ENCODE measurements at regions not wholly inside any gene's neighbourhood (a gene's known extent, or its start where the extent isn't known, plus 50 kb on each side); places are given as distances from the start of the nearest gene placed in this dataset.

DNA sequence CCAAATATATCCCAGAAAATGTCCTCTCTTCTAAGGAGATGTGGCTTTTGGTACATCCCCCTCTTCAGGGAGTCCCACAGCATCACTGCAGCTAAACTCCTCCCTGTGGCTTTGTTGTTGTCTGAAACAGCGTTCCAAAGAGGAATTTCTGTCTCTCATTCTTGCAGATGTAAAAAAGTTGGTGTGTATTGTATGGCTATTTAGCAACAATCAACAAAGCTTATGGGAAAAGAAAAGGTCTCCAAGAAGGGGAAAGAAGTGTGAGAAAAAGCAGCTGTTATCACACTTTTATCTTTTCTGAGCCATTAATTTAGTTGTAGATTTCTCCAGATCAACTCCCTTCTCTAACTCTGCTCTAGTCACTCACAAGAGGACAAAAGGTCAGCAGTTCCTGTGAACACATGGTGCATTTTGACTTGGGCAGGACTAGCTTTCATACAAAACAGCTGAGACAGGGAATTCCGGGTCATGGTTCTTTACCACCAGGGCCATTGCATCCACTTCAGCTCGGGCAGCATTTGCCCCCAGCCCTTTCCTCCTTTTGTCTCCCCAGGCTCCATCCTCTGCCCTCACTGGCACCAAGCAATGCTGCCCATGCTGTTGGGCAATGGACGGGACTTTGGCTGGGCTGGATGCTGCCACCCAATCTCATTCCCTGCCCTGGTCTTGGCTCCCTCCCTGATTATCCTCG lies 184.7 kb downstream of the TMX1 start:
- in situ Hi-C loops (cut with MboI; ENCODE audit: low sequenced_read_pairs, unreplicated experiment), result no loop called here
- DNase-seq (ENCODE audit: low spot score), result no peak
- TF ChIP-seq, protein P1, sequence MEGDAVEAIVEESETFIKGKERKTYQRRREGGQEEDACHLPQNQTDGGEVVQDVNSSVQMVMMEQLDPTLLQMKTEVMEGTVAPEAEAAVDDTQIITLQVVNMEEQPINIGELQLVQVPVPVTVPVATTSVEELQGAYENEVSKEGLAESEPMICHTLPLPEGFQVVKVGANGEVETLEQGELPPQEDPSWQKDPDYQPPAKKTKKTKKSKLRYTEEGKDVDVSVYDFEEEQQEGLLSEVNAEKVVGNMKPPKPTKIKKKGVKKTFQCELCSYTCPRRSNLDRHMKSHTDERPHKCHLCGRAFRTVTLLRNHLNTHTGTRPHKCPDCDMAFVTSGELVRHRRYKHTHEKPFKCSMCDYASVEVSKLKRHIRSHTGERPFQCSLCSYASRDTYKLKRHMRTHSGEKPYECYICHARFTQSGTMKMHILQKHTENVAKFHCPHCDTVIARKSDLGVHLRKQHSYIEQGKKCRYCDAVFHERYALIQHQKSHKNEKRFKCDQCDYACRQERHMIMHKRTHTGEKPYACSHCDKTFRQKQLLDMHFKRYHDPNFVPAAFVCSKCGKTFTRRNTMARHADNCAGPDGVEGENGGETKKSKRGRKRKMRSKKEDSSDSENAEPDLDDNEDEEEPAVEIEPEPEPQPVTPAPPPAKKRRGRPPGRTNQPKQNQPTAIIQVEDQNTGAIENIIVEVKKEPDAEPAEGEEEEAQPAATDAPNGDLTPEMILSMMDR (IDR thresholded peaks at IDR 0.05; ENCODE audit: borderline replicate concordance, control extremely low read depth, extremely low read depth, insufficient read depth, missing control alignments), result no peak

DNA sequence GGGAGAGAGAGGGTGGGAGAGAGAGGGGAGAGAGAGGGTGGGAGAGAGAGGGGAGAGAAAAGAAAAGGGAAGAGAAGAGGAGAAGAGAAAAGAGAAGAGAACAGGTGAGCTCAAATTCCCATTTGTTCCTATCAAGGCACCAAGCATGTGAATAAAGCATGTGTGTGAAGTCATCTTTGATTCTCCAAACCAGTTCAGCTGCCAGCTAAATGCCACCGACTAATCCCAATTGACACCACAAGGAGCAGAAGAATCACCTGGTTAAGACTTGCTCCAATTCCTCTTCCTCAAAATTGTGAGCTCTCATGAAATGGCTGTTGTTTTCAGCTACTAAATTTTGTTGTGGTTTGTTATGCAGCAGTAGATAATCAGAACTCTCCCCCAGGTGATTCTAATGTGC lies 188.9 kb downstream of the TMX1 start:
- TF ChIP-seq, protein P1 (IDR thresholded peaks at IDR 0.05; ENCODE audit: borderline replicate concordance, control extremely low read depth, extremely low read depth, insufficient read depth, missing control alignments), result no peak
- in situ Hi-C loops (cut with MboI; ENCODE audit: low sequenced_read_pairs, unreplicated experiment), result no loop called here

DNA sequence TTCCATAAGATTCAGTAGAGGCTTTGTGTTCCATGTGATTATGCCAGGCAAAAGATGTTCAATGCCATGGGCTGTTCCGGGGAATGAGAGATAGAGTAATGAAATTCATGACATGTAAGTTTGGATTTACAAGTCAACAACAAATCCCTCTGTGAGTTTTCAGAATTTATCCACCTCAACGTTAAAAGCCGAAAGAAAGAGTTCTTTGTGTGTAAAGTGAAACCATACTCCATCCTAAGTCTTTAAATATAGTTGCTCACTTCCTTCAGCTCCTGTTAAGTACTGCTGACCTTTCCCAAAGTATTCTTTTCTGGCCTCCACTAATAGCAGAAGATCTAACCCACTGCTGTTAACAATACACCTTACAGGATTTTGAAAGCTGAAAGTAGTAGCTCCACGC lies 190.0 kb downstream of the TMX1 start:
- TF ChIP-seq, protein P1 (IDR thresholded peaks at IDR 0.05; ENCODE audit: borderline replicate concordance, control extremely low read depth, extremely low read depth, insufficient read depth, missing control alignments), result no peak
- in situ Hi-C loops (cut with MboI; ENCODE audit: low sequenced_read_pairs, unreplicated experiment), result no loop called here
- DNase-seq (ENCODE audit: low spot score), result no peak

More for the DNA sequence above, 188.9 kb downstream of the TMX1 start:
- DNase-seq (ENCODE audit: low spot score), result no peak

DNA sequence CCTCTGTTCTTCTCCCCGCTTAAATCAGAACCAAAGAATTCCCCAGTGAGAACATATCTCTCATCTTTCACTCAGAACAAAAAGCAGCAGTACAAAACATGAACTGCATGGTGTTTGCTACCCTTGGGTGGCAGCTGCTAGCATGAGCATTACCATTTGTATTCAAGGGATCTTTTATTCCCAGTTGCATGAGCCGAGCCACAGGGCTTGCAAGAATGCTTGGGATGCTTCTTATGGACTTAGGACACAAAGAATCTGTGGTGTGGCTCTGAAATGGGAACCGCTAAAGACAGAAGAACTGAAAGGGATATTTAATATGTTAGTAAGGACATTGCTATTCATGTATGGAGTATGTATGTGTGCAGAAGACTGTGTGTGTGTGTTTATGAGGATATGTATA lies 190.6 kb downstream of the TMX1 start:
- DNase-seq (ENCODE audit: low spot score), result no peak
- TF ChIP-seq, protein P1 (IDR thresholded peaks at IDR 0.05; ENCODE audit: borderline replicate concordance, control extremely low read depth, extremely low read depth, insufficient read depth, missing control alignments), result no peak
- in situ Hi-C loops (cut with MboI; ENCODE audit: low sequenced_read_pairs, unreplicated experiment), result no loop called here

DNA sequence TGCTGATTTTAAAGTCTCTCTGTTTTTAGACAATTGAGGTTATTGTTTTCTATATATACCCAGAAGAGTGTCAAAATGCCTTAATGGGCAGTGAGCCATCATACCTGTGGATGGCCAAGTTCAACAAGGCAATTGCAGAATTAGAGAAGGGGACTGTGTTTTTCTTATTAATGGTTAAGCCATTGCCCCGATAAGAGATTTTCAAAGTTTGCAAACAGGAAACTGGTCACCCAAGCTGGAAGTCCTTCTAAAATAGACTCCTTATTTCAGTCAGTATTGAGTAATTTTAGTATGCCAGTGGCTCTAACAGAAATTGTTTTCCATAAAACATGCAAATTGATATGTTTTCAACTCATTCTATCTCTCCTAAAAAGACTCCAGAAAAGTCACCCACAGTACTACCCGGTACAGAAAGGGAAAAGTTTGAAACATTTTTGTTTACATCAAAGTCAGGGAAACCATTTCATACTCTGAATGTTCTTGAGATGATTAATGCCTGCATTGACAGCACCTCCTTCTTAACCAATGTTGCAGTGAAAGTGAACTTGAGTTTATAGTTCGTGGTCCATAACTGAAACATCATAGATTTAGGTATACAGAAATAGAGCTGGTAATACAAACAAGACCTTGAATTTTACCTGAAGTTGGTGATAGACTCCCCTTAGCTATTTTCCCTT lies 191.1 kb downstream of the TMX1 start:
- TF ChIP-seq, protein P1 (IDR thresholded peaks at IDR 0.05; ENCODE audit: borderline replicate concordance, control extremely low read depth, extremely low read depth, insufficient read depth, missing control alignments), result no peak
- no peak for DNase-seq (ENCODE audit: low spot score)
- in situ Hi-C loops (cut with MboI; ENCODE audit: low sequenced_read_pairs, unreplicated experiment), result no loop called here

DNA sequence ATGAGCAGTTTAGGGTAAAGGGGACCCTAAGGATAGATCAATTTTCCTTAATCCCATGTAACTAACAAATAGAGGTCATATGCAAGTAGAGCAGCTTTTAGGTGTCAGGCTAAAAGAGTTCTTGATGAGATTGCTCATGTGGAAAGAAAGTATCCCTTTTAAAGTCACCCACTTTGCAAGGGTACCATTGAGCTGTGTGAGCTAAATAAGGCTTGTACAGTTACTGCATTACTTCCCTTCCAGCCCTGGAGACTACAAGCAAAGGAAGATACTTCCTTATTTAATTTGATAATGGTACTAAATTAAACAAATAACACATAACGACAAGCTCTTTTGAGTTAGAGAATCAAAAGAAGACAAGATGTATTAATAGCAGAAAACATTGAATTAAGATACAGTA lies 191.7 kb downstream of the TMX1 start:
- DNase-seq (ENCODE audit: low spot score), result no peak
- TF ChIP-seq, protein P1 (IDR thresholded peaks at IDR 0.05; ENCODE audit: borderline replicate concordance, control extremely low read depth, extremely low read depth, insufficient read depth, missing control alignments), result no peak
- in situ Hi-C loops (cut with MboI; ENCODE audit: low sequenced_read_pairs, unreplicated experiment), result no loop called here

Data from GM13976 (cell line).